ENCODE measurements at regions not wholly inside any gene's neighbourhood (a gene's known extent, or its start where the extent isn't known, plus 50 kb on each side); places are given as distances from the start of the nearest gene placed in this dataset.

DNA sequence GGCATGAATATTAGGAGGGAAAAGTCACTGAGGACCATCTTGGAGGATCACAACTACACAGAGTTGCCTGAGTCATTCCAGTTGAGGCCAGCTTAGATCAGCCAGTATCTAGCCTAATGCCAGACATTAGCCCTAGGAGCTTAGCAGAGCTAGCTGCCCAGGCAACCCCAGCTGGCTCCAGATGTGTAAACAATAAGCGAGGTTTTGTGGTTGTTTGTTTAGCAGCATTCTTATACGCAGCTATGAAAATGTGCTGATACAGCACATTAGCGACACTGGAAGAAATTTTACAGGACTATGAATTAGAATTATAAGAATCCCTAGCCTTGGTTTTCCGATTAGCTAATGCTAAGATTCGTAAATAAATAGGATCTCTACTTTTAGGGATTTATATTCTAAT is 59.3 kb downstream of the BTBD3 start:
- no peak for DNase-seq
- Histone ChIP-seq H3K9me3 (no peaks in the 10 kb centered on the region), H3K4me3 (replicated peaks in 1 of 3) (no peak overlapping the region), H3K27ac (no peak overlapping the region), H3K4me1 (no peaks in the 10 kb centered on the region), H3K27me3 (no peaks in the 10 kb centered on the region), H3K36me3 (no peaks in the 10 kb centered on the region)
- WGBS, 2 donors = 89 to 91% methylated on average over 5 of the region's 5 CpGs
- TF ChIP-seq, protein P1, sequence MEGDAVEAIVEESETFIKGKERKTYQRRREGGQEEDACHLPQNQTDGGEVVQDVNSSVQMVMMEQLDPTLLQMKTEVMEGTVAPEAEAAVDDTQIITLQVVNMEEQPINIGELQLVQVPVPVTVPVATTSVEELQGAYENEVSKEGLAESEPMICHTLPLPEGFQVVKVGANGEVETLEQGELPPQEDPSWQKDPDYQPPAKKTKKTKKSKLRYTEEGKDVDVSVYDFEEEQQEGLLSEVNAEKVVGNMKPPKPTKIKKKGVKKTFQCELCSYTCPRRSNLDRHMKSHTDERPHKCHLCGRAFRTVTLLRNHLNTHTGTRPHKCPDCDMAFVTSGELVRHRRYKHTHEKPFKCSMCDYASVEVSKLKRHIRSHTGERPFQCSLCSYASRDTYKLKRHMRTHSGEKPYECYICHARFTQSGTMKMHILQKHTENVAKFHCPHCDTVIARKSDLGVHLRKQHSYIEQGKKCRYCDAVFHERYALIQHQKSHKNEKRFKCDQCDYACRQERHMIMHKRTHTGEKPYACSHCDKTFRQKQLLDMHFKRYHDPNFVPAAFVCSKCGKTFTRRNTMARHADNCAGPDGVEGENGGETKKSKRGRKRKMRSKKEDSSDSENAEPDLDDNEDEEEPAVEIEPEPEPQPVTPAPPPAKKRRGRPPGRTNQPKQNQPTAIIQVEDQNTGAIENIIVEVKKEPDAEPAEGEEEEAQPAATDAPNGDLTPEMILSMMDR (IDR thresholded peaks at IDR 0.05) = no peak
- no peak for TF ChIP-seq POLR2A (IDR thresholded peaks at IDR 0.05)
- intact Hi-C loops (cut with DNase I) = no loop called here

DNA sequence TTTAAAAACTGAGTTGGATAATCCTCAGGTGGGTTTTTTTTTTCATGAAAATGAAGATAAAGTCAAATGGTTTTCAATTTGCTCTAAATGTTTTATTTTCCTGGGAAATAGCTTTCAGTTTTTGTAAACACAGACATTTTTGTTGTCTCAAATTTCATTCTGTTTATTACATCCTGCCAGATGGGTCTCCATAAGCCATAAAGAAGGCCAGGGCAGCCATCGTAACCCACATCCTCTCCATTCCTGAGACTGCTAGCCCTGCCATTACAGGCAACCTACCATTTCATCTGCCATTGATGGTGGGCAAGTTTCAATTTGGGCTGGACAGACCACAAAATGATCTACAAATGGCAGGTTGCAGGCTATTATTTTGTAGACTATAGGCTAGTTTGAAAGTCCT is 60.8 kb downstream of the BTBD3 start:
- WGBS, 2 donors = 91 to 92% methylated on average over 1 of the region's 1 CpG
- H3K9me3 ChIP-seq = no peaks in the 10 kb centered on the region
- H3K4me3 ChIP-seq (replicated peaks in 1 of 3) = no peak overlapping the region
- H3K36me3 ChIP-seq = no peaks in the 10 kb centered on the region
- TF ChIP-seq, protein P1 (IDR thresholded peaks at IDR 0.05) = no peak
- no peak for TF ChIP-seq POLR2A (IDR thresholded peaks at IDR 0.05)
- H3K27ac ChIP-seq = no peak overlapping the region
- H3K27me3 ChIP-seq = no peaks in the 10 kb centered on the region
- no peaks in the 10 kb centered on the region for H3K4me1 ChIP-seq
- intact Hi-C loops (cut with DNase I) = no loop called here
- no peak for DNase-seq

DNA sequence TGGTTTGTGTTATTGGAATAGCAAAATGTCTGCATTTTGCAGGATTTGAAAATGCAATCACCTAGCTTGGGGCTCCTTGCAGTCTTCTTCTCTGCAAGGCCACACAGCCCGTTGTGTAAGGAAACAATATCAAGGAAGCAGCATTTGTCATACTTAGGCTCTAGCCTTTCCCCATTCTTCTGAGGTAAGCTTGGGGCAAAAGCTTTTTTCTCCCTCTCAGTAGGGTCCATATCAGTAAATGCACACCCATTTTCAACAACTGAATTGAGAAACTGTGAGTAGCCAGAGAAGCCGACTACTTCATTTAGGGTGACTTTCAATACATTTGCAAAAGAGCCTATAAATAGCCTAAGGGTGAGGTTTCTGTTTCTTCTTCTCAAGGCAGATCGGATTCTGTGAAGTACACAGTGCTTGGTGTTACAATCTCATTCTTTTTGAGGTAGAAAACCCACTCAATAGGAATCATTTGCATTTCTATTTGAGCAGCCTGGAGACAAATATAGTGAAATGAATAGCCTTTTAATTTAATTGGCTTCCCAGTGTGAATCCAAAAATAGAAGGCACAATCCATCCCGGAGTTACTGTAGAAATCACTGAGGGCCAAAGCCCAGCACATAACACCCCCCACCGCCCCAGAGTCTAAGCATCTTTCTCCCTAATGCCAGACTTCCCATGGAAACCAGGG is 61.8 kb downstream of the BTBD3 start:
- no peak overlapping the region for H3K27ac ChIP-seq
- no peaks in the 10 kb centered on the region for H3K9me3 ChIP-seq
- H3K4me1 ChIP-seq = no peaks in the 10 kb centered on the region
- DNase-seq = no peak
- 40 to 41% methylated on average over 5 of the region's 5 CpGs for WGBS, 2 donors
- no peaks in the 10 kb centered on the region for H3K36me3 ChIP-seq
- no peak overlapping the region for H3K4me3 ChIP-seq (replicated peaks in 1 of 3)
- no peak for TF ChIP-seq POLR2A (IDR thresholded peaks at IDR 0.05)
- TF ChIP-seq, protein P1 (IDR thresholded peaks at IDR 0.05) = no peak
- H3K27me3 ChIP-seq = no peaks in the 10 kb centered on the region
- intact Hi-C loops (cut with DNase I) = no loop called here

DNA sequence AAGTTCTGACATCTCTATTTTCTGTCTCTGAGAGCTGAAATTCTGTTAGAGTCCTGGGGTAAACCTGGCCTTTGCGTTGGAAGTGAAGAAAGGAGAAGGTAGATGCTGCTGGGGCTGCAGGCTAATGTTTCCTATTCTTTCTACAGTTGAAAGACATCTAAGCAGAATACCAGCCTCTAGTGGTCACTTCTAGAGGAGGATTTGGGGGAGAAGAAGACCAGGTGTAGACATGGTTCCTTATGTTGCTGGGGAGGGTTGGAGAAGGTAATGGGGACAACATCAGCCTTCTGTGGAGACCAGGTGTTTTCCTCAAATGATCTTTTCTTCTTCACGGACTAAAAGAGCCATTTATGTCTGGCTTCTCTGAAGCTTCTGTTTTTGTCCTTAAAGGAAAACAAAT is 62.6 kb downstream of the BTBD3 start:
- Histone ChIP-seq H3K36me3 (no peaks in the 10 kb centered on the region), H3K9me3 (no peaks in the 10 kb centered on the region), H3K27ac (no peak overlapping the region), H3K4me3 (replicated peaks in 1 of 3) (no peak overlapping the region), H3K27me3 (no peaks in the 10 kb centered on the region), H3K4me1 (no peaks in the 10 kb centered on the region)
- DNase-seq = no peak
- intact Hi-C loops (cut with DNase I) = no loop called here
- 47 to 50% methylated on average over 2 of the region's 2 CpGs for WGBS, 2 donors
- no peak for TF ChIP-seq POLR2A (IDR thresholded peaks at IDR 0.05)
- TF ChIP-seq, protein P1 (IDR thresholded peaks at IDR 0.05) = no peak

DNA sequence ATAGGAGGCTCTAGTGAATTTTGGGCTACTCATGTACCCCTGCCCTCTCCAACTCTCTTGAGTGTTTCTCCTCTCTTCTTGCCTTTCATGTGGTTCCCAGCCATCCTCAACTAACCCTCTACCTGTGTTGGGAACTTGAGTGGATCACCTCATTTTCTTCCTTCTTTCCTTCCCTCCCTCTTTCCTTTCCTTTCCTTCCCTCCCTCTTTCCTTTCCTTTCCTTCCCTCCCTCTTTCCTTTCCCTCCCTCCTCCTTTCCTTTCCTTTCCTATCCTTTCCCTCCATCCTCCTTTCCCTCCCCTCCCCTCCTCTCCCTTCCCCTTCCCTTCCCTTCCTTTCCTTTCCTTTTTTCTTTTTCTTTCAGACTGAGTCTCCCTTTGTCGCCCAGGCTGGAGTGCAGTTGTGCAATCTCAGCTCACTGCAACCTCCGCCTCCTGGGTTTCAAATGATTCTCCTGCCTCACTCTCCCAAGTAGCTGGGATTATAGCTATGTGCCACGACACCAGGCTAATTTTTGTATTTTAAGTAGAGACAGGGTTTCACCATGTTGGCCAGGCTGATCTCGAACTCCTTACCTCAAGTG is 63.8 kb downstream of the BTBD3 start:
- no peak overlapping the region for H3K27ac ChIP-seq
- TF ChIP-seq, protein P1 (IDR thresholded peaks at IDR 0.05) = no peak
- TF ChIP-seq POLR2A (IDR thresholded peaks at IDR 0.05) = no peak
- no peaks in the 10 kb centered on the region for H3K27me3 ChIP-seq
- no peak overlapping the region for H3K4me3 ChIP-seq (replicated peaks in 1 of 3)
- DNase-seq = no peak
- intact Hi-C loops (cut with DNase I) = no loop called here
- H3K36me3 ChIP-seq = no peaks in the 10 kb centered on the region
- 94% methylated on average over 4 of the region's 4 CpGs for WGBS, 2 donors
- no peaks in the 10 kb centered on the region for H3K4me1 ChIP-seq
- H3K9me3 ChIP-seq = no peaks in the 10 kb centered on the region
